ENCODE measurements at regions not wholly inside any gene's neighbourhood (a gene's known extent, or its start where the extent isn't known, plus 50 kb on each side); places are given as distances from the start of the nearest gene placed in this dataset.
"Not testable (repeated sequence)": the region's sequence is repeated elsewhere in the genome, so short reads cannot be mapped to it uniquely, and the experiment has no call there.

DNA sequence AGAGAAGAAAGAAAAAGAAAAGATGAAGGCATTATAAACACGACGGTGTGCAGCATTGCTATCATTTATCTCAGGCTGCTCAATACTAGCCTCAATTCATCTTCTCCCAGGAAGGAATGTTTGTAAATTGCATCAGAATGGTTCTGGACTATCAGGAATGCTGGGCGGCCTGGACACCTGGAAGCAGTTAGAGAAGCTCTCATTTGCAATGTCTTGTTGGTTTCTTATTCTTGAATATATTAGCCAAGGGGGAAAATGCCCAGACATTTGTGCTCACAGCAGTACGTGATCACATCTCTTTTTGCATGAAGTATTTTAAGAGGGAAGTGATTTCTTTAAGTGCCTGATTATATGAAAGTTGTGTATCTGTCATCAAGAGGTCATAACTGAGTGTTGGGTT lies 85.6 kb upstream of the IMMP2L start:
- TF ChIP-seq, protein P1, sequence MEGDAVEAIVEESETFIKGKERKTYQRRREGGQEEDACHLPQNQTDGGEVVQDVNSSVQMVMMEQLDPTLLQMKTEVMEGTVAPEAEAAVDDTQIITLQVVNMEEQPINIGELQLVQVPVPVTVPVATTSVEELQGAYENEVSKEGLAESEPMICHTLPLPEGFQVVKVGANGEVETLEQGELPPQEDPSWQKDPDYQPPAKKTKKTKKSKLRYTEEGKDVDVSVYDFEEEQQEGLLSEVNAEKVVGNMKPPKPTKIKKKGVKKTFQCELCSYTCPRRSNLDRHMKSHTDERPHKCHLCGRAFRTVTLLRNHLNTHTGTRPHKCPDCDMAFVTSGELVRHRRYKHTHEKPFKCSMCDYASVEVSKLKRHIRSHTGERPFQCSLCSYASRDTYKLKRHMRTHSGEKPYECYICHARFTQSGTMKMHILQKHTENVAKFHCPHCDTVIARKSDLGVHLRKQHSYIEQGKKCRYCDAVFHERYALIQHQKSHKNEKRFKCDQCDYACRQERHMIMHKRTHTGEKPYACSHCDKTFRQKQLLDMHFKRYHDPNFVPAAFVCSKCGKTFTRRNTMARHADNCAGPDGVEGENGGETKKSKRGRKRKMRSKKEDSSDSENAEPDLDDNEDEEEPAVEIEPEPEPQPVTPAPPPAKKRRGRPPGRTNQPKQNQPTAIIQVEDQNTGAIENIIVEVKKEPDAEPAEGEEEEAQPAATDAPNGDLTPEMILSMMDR (conservative IDR thresholded peaks at IDR 0.05; ENCODE audit: low read depth, low read length) = no peak
- no peak overlapping the region for H3K4me3 ChIP-seq (ENCODE audit: low read depth, low read length)
- no peak for DNase-seq (ENCODE audit: low read depth)

DNA sequence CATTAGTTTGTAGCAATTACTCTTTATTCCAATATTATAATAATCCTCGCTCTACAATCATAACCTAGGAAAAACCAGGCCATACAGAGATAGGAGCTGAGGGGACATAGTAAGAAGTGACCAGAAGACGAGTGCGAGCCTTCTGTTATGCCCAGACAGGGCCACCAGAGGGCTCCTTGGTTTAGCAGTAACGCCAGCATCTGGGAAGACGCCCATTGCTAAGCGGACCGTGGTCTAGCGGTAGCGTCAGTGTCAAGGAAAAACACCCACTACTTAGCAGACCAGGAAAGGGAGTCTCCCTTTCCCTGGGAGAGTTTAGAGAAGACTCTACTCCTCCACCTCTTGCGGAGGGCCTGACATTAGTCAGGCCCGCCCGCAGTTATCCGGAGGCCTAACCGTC lies 82.3 kb upstream of the IMMP2L start:
- DNase-seq (ENCODE audit: low read depth) = peak; percentile 12
- not testable (repeated sequence) for H3K4me3 ChIP-seq (ENCODE audit: low read depth, low read length)
- TF ChIP-seq, protein P1 (conservative IDR thresholded peaks at IDR 0.05; ENCODE audit: low read depth, low read length) = peak; percentile 35

DNA sequence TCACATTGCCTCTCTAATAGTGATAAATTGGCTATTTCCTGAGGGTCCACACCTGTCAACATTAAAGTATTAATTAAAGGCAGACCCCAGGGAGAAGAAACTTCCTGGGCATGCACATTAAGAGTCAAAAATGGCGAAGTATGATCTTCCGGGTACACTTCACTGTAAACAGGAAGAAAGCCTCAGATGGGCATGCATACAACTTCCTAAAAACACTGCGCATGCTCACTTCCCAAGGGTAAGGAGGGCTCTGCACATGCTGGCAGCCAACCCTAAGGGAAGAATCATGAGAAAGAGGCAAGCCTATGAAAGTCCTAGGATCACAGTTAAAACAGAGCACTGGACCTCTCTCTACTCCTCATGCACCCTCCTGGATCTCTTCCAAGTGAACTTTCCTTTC lies 80.1 kb upstream of the IMMP2L start:
- TF ChIP-seq, protein P1 (conservative IDR thresholded peaks at IDR 0.05; ENCODE audit: low read depth, low read length) = no peak
- no peak overlapping the region for H3K4me3 ChIP-seq (ENCODE audit: low read depth, low read length)
- no peak for DNase-seq (ENCODE audit: low read depth)

DNA sequence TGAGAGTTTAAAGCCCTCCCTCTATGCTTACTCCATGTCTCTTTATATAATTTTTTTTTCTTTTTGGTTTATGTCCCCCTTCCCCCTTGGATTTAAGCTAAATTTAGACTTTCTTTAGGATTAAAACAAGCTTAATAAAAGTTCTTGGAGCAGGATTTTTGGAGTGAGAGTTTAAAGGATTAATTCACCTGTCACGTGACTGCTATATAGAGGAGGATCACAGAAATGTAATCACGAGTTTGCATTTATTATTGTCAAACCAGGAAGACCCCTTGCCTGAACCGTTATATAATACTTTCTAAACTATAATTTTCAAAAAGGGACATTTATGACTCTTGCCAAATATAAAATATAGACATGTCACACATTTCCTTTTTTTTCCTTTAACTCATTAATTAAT lies 78.1 kb upstream of the IMMP2L start:
- TF ChIP-seq, protein P1 (conservative IDR thresholded peaks at IDR 0.05; ENCODE audit: low read depth, low read length) = no peak
- H3K4me3 ChIP-seq (ENCODE audit: low read depth, low read length) = no peak overlapping the region

DNA sequence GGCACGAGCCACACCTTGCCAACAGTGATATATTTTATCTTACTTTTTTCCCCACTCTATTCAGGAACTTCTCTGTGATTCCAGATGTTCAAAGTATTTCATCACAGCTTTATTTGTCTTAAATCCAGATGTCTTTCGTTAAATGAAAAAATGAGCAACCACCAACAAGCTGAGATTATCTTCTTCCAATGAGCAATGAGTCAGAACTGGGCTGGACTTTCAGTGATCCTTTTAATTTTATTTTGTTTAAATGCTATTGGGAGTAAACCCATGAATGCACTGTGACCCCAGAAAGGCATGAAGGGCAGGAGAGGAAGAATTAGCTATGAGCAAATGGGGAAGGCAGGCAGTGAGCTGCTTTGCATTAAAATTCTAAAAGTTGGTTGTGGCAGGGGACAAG lies 77.6 kb upstream of the IMMP2L start:
- TF ChIP-seq, protein P1 (conservative IDR thresholded peaks at IDR 0.05; ENCODE audit: low read depth, low read length) = no peak
- peak; percentile 37 for DNase-seq (ENCODE audit: low read depth)
- H3K4me3 ChIP-seq (ENCODE audit: low read depth, low read length) = no peak overlapping the region

More for the DNA sequence above, 78.1 kb upstream of the IMMP2L start:
- no peak for DNase-seq (ENCODE audit: low read depth)

DNA sequence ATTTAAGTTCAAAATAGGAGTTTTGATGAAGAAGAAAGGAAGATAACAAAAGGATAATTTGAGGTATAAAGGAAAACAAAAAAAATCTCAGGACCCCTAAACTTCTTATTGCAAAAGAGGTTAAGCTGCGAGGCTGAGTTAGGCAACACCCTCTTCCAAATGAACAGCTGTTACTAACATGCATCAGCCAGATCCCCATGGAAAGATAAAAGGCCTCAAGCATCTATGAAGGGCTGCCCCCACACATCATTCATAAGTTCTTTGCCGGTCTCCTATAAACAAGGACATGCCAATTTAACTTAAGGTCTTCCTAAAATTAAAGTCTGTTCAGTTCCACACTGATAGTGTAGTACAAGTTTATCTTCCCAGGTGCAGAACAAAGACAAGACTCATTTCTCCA lies 75.8 kb upstream of the IMMP2L start:
- H3K4me3 ChIP-seq (ENCODE audit: low read depth, low read length) = no peak overlapping the region
- TF ChIP-seq, protein P1 (conservative IDR thresholded peaks at IDR 0.05; ENCODE audit: low read depth, low read length) = no peak

DNA sequence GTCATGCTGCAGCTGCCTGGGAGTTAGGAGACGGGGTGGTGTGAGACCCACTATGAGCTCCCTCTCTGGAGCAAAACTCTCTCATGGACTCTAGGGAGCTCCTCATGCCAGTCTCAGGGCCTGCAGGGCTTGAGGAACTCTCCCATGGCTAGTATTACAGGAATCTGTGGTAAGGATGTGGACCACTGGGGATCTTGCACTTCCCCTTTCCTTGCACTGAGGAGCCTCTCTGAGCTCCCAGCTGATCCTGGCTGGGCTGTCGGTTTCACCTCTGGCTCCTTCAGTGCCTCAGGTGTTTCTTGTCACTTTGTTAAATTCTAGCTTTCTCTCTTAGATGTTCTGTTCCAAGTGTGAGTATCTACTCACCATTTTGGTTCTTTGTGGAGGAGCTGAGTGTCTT lies 71.6 kb upstream of the IMMP2L start:
- no peak overlapping the region for H3K4me3 ChIP-seq (ENCODE audit: low read depth, low read length)
- TF ChIP-seq, protein P1 (conservative IDR thresholded peaks at IDR 0.05; ENCODE audit: low read depth, low read length) = no peak
- no peak for DNase-seq (ENCODE audit: low read depth)

More for the DNA sequence above, 75.8 kb upstream of the IMMP2L start:
- DNase-seq (ENCODE audit: low read depth) = no peak
